PC-9 (cell line): ENCODE measurements at regions not wholly inside any gene's neighbourhood (a gene's known extent, or its start where the extent isn't known, plus 50 kb on each side); places are given as distances from the start of the nearest gene placed in this dataset.

Experiments used
- BruUV-seq: library from RNA; stranded (reverse); fragments of 400-500 nt; replicated peaks from 2 replicates; lab custom pipeline; 2021; lab: Mats Ljungman, UMichigan
- CTCF ChIA-PET: fragments of 300-600 bp; sonication (Branson Sonifier 250); formaldehyde crosslinking; loops from one replicate; lab custom pipeline; 2022; ENCODE audit warnings: antibody characterized with exemption; lab: Charles Lee
- POLR2A ChIA-PET: fragments of 300-600 bp; sonication (Branson Sonifier 250); formaldehyde crosslinking; loops from one replicate; lab custom pipeline; 2022; ENCODE audit warnings: antibody characterized with exemption; ENCODE audit not compliant: unreplicated experiment; lab: Charles Lee
- DNase-seq, 2 experiments: peaks; one replicate each; pipeline versions ENCODE4 v3.0.0 to v3.0.0-alpha.2; 2015 to 2022; ENCODE audit warnings: mixed read lengths in 1 of 2
- H2AFZ ChIP-seq: fragments of 200-600 bp; sonication (generic); 2 replicates; pipeline ENCODE4 v1.8.1; 2017; ENCODE audit warnings: antibody characterized with exemption
- H3F3A ChIP-seq: fragments of 200-600 bp; sonication (generic); 2 replicates; pipeline ENCODE4 v1.8.1; 2017; ENCODE audit warnings: antibody characterized with exemption, mild to moderate bottlenecking, low read depth; ENCODE audit not compliant: insufficient read depth
- H3K27ac ChIP-seq: fragments of 200-600 bp; sonication (generic); 2 replicates; pipeline ENCODE4 v1.6.1; 2016; ENCODE audit warnings: mixed run types
- H3K27me3 ChIP-seq: fragments of 200-600 bp; sonication (generic); 2 replicates; pipeline ENCODE4 v1.6.1; 2016; ENCODE audit warnings: low read depth, mixed run types; ENCODE audit not compliant: insufficient read depth
- H3K36me3 ChIP-seq: fragments of 200-600 bp; sonication (generic); 2 replicates; pipeline ENCODE4 v1.6.1; 2016; ENCODE audit warnings: low read depth, mixed run types
- H3K4me1 ChIP-seq: fragments of 200-600 bp; sonication (generic); replicated peaks from 2 replicates; pipeline ENCODE4 v1.6.1; 2016; ENCODE audit warnings: mixed run types; ENCODE audit not compliant: insufficient read depth
- H3K4me2 ChIP-seq: fragments of 200-600 bp; sonication (generic); 2 replicates; pipeline ENCODE4 v1.6.1; 2017; ENCODE audit warnings: mixed run types
- H3K4me3 ChIP-seq: fragments of 200-600 bp; sonication (generic); 2 replicates; pipeline ENCODE4 v1.6.1; 2016; ENCODE audit warnings: mixed run types
- H3K79me2 ChIP-seq: fragments of 200-600 bp; sonication (generic); 2 replicates; pipeline ENCODE4 v1.6.1; 2017; ENCODE audit warnings: low read depth, mixed run types
- H3K9me2 ChIP-seq: fragments of 200-600 bp; sonication (generic); 2 replicates; pipeline ENCODE4 v1.8.1; 2017; ENCODE audit warnings: mild to moderate bottlenecking; ENCODE audit not compliant: insufficient read depth
- H3K9me3 ChIP-seq: fragments of 200-600 bp; sonication (generic); 2 replicates; pipeline ENCODE4 v1.8.1; 2016; ENCODE audit warnings: low read depth; ENCODE audit not compliant: insufficient read depth
- H4K20me1 ChIP-seq: fragments of 200-600 bp; sonication (generic); 2 replicates; pipeline ENCODE4 v1.8.1; 2017; ENCODE audit not compliant: insufficient read depth
- CTCF ChIP-seq: fragments of 200-600 bp; sonication (generic); conservative IDR thresholded peaks from 2 replicates; pipeline ENCODE4 v1.6.1; 2017; ENCODE audit warnings: mixed run types, antibody characterized with exemption, mild to moderate bottlenecking, moderate library complexity
- EZH2 ChIP-seq: fragments of 200-600 bp; sonication (generic); IDR thresholded peaks from 2 replicates; pipeline ENCODE4 v1.8.0; 2017; ENCODE audit warnings: antibody characterized with exemption, low read depth
- intact Hi-C: fragments of 100-400 bp; cut with micrococcal nuclease; formaldehyde crosslinking; loops from one replicate; pipeline ENCODE4 v1.10.0; 2022; ENCODE audit not compliant: unreplicated experiment

- peak in 1 of 2 experiments; percentile 12 for DNase-seq
- Histone ChIP-seq H3K79me2 (no peaks in the 10 kb centered on the region), H3F3A (no peaks in the 10 kb centered on the region), H3K4me3 (no peak overlapping the region), H3K9me3 (no peaks in the 10 kb centered on the region), H4K20me1 (no peaks in the 10 kb centered on the region), H2AFZ (no peak overlapping the region), H3K4me1 (no peaks in the 10 kb centered on the region), H3K27me3 (peaks cover 78% of the 10 kb centered on the region), H3K27ac (no peak overlapping the region), H3K4me2 (no peak overlapping the region), H3K36me3 (no peaks in the 10 kb centered on the region), H3K9me2 (no peaks in the 10 kb centered on the region)
- ChIA-PET POLR2A (no interaction called here), CTCF (no interaction called here)
- no TSS peak for BruUV-seq
- TF ChIP-seq CTCF = no peak
- TF ChIP-seq EZH2 = no peak
- intact Hi-C loops = no loop called here
These were observed 139.8 kb upstream of the SDK2 start for GRCh38 chr17:73783945-73784603.

GRCh38 chr17:73785496-73785895 is 141.3 kb upstream of the SDK2 start:
- Histone ChIP-seq H3K9me2 (no peaks in the 10 kb centered on the region), H3F3A (no peaks in the 10 kb centered on the region), H3K4me1 (no peaks in the 10 kb centered on the region), H3K4me2 (no peak overlapping the region), H3K27ac (no peak overlapping the region), H3K4me3 (no peak overlapping the region), H3K27me3 (peaks cover 83% of the 10 kb centered on the region), H3K36me3 (no peaks in the 10 kb centered on the region), H3K79me2 (no peaks in the 10 kb centered on the region), H4K20me1 (no peaks in the 10 kb centered on the region), H2AFZ (no peak overlapping the region), H3K9me3 (no peaks in the 10 kb centered on the region)
- TF ChIP-seq CTCF (no peak), EZH2 (no peak)
- BruUV-seq = no TSS peak
- intact Hi-C loops = no loop called here
- ChIA-PET POLR2A (no interaction called here), CTCF (no interaction called here)
- DNase-seq = no peak

- Histone ChIP-seq H3K9me3 (no peaks in the 10 kb centered on the region), H3F3A (no peaks in the 10 kb centered on the region), H3K27me3 (peaks cover 88% of the 10 kb centered on the region), H2AFZ (no peak overlapping the region), H3K4me3 (no peak overlapping the region), H4K20me1 (no peaks in the 10 kb centered on the region), H3K4me1 (no peaks in the 10 kb centered on the region), H3K4me2 (no peak overlapping the region), H3K36me3 (no peaks in the 10 kb centered on the region), H3K9me2 (no peaks in the 10 kb centered on the region), H3K27ac (no peak overlapping the region), H3K79me2 (no peaks in the 10 kb centered on the region)
- ChIA-PET CTCF (no interaction called here), POLR2A (no interaction called here)
- no TSS peak for BruUV-seq
- intact Hi-C loops = no loop called here
- DNase-seq = peak in 1 of 2 experiments; percentile 55
- no peak for TF ChIP-seq CTCF
- no peak for TF ChIP-seq EZH2
These were observed 141.9 kb upstream of the SDK2 start for GRCh38 chr17:73785958-73786743.
